ENCODE measurements at regions not wholly inside any gene's neighbourhood (a gene's known extent, or its start where the extent isn't known, plus 50 kb on each side); places are given as distances from the start of the nearest gene placed in this dataset.

GRCh38 chr7:53272081-53272480, 236.6 kb downstream of the POM121L12 start:
- ATAC-seq (replicated peaks in 1 of 4) (no peak), DNase-seq (no peak)
- no peak overlapping the region for H3K27ac ChIP-seq (ENCODE audit: low read length)
- Mint-ChIP-seq H3K27me3 (no peaks in the 10 kb centered on the region), H3K4me3 (no peak overlapping the region), H3K36me3 (no peaks in the 10 kb centered on the region), H3K27ac (no peak overlapping the region), H3K9me3 (peaks cover 13 to 27% (median 27%) of the 10 kb centered on the region in 3 donors), H3K4me1 (no peaks in the 10 kb centered on the region)
- 52% methylated on average over 3 of the region's 4 CpGs for WGBS (ENCODE audit: insufficient coverage)
- no peak overlapping the region for H3K4me3 ChIP-seq (ENCODE audit: control insufficient read depth in 1 of 2, extremely low read depth in 1 of 2, low read length in 1 of 2)
- no peaks in the 10 kb centered on the region for H3K4me1 ChIP-seq (ENCODE audit: control insufficient read depth in 1 of 2, extremely low read depth in 1 of 2, insufficient read depth in 2 of 2, low read length in 2 of 2)
- ChIA-PET POLR2A (no interaction called here), CTCF (interaction anchor here in 1 of 2 donors (0.9 to 1.2 kb wide), 2 partner anchors 15 to 179 kb away, joined by 3 read pairs; no protein-coding TSS in a partner anchor)
- no peaks in the 10 kb centered on the region for H3K36me3 ChIP-seq (ENCODE audit: control insufficient read depth in 2 of 2, extremely low read depth in 1 of 2, insufficient read depth in 1 of 2, low read length in 1 of 2)
- peaks cover 6% of the 10 kb centered on the region for H3K9me3 ChIP-seq
- H3K27me3 ChIP-seq (replicated peaks in 1 of 2; ENCODE audit: control insufficient read depth in 2 of 2, extremely low read depth in 1 of 2, insufficient read depth in 2 of 2, low read length in 1 of 2) = no peaks in the 10 kb centered on the region

- Histone ChIP-seq H3K27ac (ENCODE audit: low read length) (no peak overlapping the region), H3K9me3 (no peaks in the 10 kb centered on the region), H3K4me1 (ENCODE audit: control insufficient read depth in 1 of 2, extremely low read depth in 1 of 2, insufficient read depth in 2 of 2, low read length in 2 of 2) (no peaks in the 10 kb centered on the region), H3K36me3 (ENCODE audit: control insufficient read depth in 2 of 2, extremely low read depth in 1 of 2, insufficient read depth in 1 of 2, low read length in 1 of 2) (no peaks in the 10 kb centered on the region), H3K27me3 (replicated peaks in 1 of 2; ENCODE audit: control insufficient read depth in 2 of 2, extremely low read depth in 1 of 2, insufficient read depth in 2 of 2, low read length in 1 of 2) (no peaks in the 10 kb centered on the region), H3K4me3 (ENCODE audit: control insufficient read depth in 1 of 2, extremely low read depth in 1 of 2, low read length in 1 of 2) (no peak overlapping the region)
- H3K27ac Mint-ChIP-seq = no peak overlapping the region
- peaks cover 21 to 36% (median 21%) of the 10 kb centered on the region in 3 donors for H3K9me3 Mint-ChIP-seq
- ATAC-seq (replicated peaks in 1 of 4) = no peak
- no peaks in the 10 kb centered on the region for H3K27me3 Mint-ChIP-seq
- H3K4me1 Mint-ChIP-seq = no peaks in the 10 kb centered on the region
- WGBS (ENCODE audit: insufficient coverage) = no CpG with 5 or more reads among the region's 5 CpGs
- no peaks in the 10 kb centered on the region for H3K36me3 Mint-ChIP-seq
- CTCF ChIA-PET = no interaction called here
- POLR2A ChIA-PET = no interaction called here
- H3K4me3 Mint-ChIP-seq = no peak overlapping the region
- DNase-seq = no peak
Observed at GRCh38 chr7:53281312-53281711, 245.9 kb downstream of the POM121L12 start.

GRCh38 chr7:53292341-53292740, 256.9 kb downstream of the POM121L12 start:
- no peak for ATAC-seq (replicated peaks in 1 of 4)
- Histone ChIP-seq H3K27ac (ENCODE audit: low read length) (no peak overlapping the region), H3K36me3 (ENCODE audit: control insufficient read depth in 2 of 2, extremely low read depth in 1 of 2, insufficient read depth in 1 of 2, low read length in 1 of 2) (no peaks in the 10 kb centered on the region), H3K9me3 (no peaks in the 10 kb centered on the region), H3K4me3 (ENCODE audit: control insufficient read depth in 1 of 2, extremely low read depth in 1 of 2, low read length in 1 of 2) (no peak overlapping the region), H3K27me3 (replicated peaks in 1 of 2; ENCODE audit: control insufficient read depth in 2 of 2, extremely low read depth in 1 of 2, insufficient read depth in 2 of 2, low read length in 1 of 2) (no peaks in the 10 kb centered on the region), H3K4me1 (ENCODE audit: control insufficient read depth in 1 of 2, extremely low read depth in 1 of 2, insufficient read depth in 2 of 2, low read length in 2 of 2) (no peaks in the 10 kb centered on the region)
- ChIA-PET POLR2A (no interaction called here), CTCF (no interaction called here)
- no CpG with 5 or more reads among the region's 4 CpGs for WGBS (ENCODE audit: insufficient coverage)
- Mint-ChIP-seq H3K27ac (no peak overlapping the region), H3K9me3 (peaks cover 26 to 50% (median 33%) of the 10 kb centered on the region in 3 donors), H3K36me3 (no peaks in the 10 kb centered on the region), H3K4me1 (no peaks in the 10 kb centered on the region), H3K4me3 (no peak overlapping the region), H3K27me3 (no peaks in the 10 kb centered on the region)
- DNase-seq = no peak

- WGBS (ENCODE audit: insufficient coverage) = no CpG with 5 or more reads among the region's 4 CpGs
- no peaks in the 10 kb centered on the region for H3K36me3 Mint-ChIP-seq
- H3K27ac ChIP-seq (ENCODE audit: low read length) = no peak overlapping the region
Observed at GRCh38 chr7:53302496-53303246, 267.2 kb downstream of the POM121L12 start.

GRCh38 chr7:53303781-53304180, 268.3 kb downstream of the POM121L12 start:
- H3K27ac ChIP-seq (ENCODE audit: low read length) = no peak overlapping the region
- Mint-ChIP-seq H3K27me3 (no peaks in the 10 kb centered on the region), H3K9me3 (peaks cover 24 to 49% (median 28%) of the 10 kb centered on the region in 3 donors), H3K4me3 (no peak overlapping the region), H3K27ac (no peak overlapping the region), H3K4me1 (no peaks in the 10 kb centered on the region), H3K36me3 (no peaks in the 10 kb centered on the region)
- ChIA-PET POLR2A (no interaction called here), CTCF (no interaction called here)
- DNase-seq (no peak), ATAC-seq (replicated peaks in 1 of 4) (no peak)
- H3K4me1 ChIP-seq (ENCODE audit: control insufficient read depth in 1 of 2, extremely low read depth in 1 of 2, insufficient read depth in 2 of 2, low read length in 2 of 2) = no peaks in the 10 kb centered on the region
- no peaks in the 10 kb centered on the region for H3K36me3 ChIP-seq (ENCODE audit: control insufficient read depth in 2 of 2, extremely low read depth in 1 of 2, insufficient read depth in 1 of 2, low read length in 1 of 2)
- no peak overlapping the region for H3K4me3 ChIP-seq (ENCODE audit: control insufficient read depth in 1 of 2, extremely low read depth in 1 of 2, low read length in 1 of 2)
- WGBS (ENCODE audit: insufficient coverage) = 66% methylated on average over 2 of the region's 2 CpGs
- no peaks in the 10 kb centered on the region for H3K27me3 ChIP-seq (replicated peaks in 1 of 2; ENCODE audit: control insufficient read depth in 2 of 2, extremely low read depth in 1 of 2, insufficient read depth in 2 of 2, low read length in 1 of 2)
- no peaks in the 10 kb centered on the region for H3K9me3 ChIP-seq

More at GRCh38 chr7:53302496-53303246, 267.2 kb downstream of the POM121L12 start:
- no peaks in the 10 kb centered on the region for H3K4me1 ChIP-seq (ENCODE audit: control insufficient read depth in 1 of 2, extremely low read depth in 1 of 2, insufficient read depth in 2 of 2, low read length in 2 of 2)
- DNase-seq = no peak
- no peaks in the 10 kb centered on the region for H3K27me3 ChIP-seq (replicated peaks in 1 of 2; ENCODE audit: control insufficient read depth in 2 of 2, extremely low read depth in 1 of 2, insufficient read depth in 2 of 2, low read length in 1 of 2)
- H3K9me3 ChIP-seq = no peaks in the 10 kb centered on the region
- POLR2A ChIA-PET = no interaction called here
- Mint-ChIP-seq H3K9me3 (peaks cover 24 to 49% (median 24%) of the 10 kb centered on the region in 3 donors), H3K27me3 (no peaks in the 10 kb centered on the region), H3K4me1 (no peaks in the 10 kb centered on the region), H3K4me3 (no peak overlapping the region), H3K27ac (no peak overlapping the region)
- no peaks in the 10 kb centered on the region for H3K36me3 ChIP-seq (ENCODE audit: control insufficient read depth in 2 of 2, extremely low read depth in 1 of 2, insufficient read depth in 1 of 2, low read length in 1 of 2)
- no peak overlapping the region for H3K4me3 ChIP-seq (ENCODE audit: control insufficient read depth in 1 of 2, extremely low read depth in 1 of 2, low read length in 1 of 2)
- ATAC-seq (replicated peaks in 1 of 4) = no peak
- CTCF ChIA-PET = no interaction called here

GRCh38 chr7:53306846-53307245, 271.4 kb downstream of the POM121L12 start:
- no peaks in the 10 kb centered on the region for H3K36me3 ChIP-seq (ENCODE audit: control insufficient read depth in 2 of 2, extremely low read depth in 1 of 2, insufficient read depth in 1 of 2, low read length in 1 of 2)
- ATAC-seq (replicated peaks in 1 of 4) = no peak
- Mint-ChIP-seq H3K4me3 (no peak overlapping the region), H3K27me3 (no peaks in the 10 kb centered on the region), H3K4me1 (no peaks in the 10 kb centered on the region), H3K9me3 (peaks cover 30 to 64% (median 32%) of the 10 kb centered on the region in 3 donors), H3K36me3 (no peaks in the 10 kb centered on the region), H3K27ac (no peak overlapping the region)
- POLR2A ChIA-PET = interaction anchor here in 1 of 2 donors (0.8 kb wide), 1 partner anchor 10 kb away, joined by 9 read pairs; no protein-coding TSS in a partner anchor
- no peak for DNase-seq
- no peaks in the 10 kb centered on the region for H3K4me1 ChIP-seq (ENCODE audit: control insufficient read depth in 1 of 2, extremely low read depth in 1 of 2, insufficient read depth in 2 of 2, low read length in 2 of 2)
- WGBS (ENCODE audit: insufficient coverage) = 60% methylated on average over 1 of the region's 3 CpGs
- no peaks in the 10 kb centered on the region for H3K27me3 ChIP-seq (replicated peaks in 1 of 2; ENCODE audit: control insufficient read depth in 2 of 2, extremely low read depth in 1 of 2, insufficient read depth in 2 of 2, low read length in 1 of 2)
- no peak overlapping the region for H3K27ac ChIP-seq (ENCODE audit: low read length)
- H3K9me3 ChIP-seq = no peaks in the 10 kb centered on the region
- H3K4me3 ChIP-seq (ENCODE audit: control insufficient read depth in 1 of 2, extremely low read depth in 1 of 2, low read length in 1 of 2) = no peak overlapping the region
- CTCF ChIA-PET = no interaction called here
